GM19025 (cell line): ENCODE measurements at regions not wholly inside any gene's neighbourhood (a gene's known extent, or its start where the extent isn't known, plus 50 kb on each side); places are given as distances from the start of the nearest gene placed in this dataset.
"Not testable (repeated sequence)": the region's sequence is repeated elsewhere in the genome, so short reads cannot be mapped to it uniquely, and the experiment has no call there.

ENCODE experiments used
- ATAC-seq: cut with Tn5 transposase; IDR thresholded peaks from one replicate; pipeline ENCODE4 v1.9.1; 2021; ENCODE audit warnings: mild to moderate bottlenecking, low read depth, moderate library complexity; ENCODE audit not compliant: unreplicated experiment

DNA sequence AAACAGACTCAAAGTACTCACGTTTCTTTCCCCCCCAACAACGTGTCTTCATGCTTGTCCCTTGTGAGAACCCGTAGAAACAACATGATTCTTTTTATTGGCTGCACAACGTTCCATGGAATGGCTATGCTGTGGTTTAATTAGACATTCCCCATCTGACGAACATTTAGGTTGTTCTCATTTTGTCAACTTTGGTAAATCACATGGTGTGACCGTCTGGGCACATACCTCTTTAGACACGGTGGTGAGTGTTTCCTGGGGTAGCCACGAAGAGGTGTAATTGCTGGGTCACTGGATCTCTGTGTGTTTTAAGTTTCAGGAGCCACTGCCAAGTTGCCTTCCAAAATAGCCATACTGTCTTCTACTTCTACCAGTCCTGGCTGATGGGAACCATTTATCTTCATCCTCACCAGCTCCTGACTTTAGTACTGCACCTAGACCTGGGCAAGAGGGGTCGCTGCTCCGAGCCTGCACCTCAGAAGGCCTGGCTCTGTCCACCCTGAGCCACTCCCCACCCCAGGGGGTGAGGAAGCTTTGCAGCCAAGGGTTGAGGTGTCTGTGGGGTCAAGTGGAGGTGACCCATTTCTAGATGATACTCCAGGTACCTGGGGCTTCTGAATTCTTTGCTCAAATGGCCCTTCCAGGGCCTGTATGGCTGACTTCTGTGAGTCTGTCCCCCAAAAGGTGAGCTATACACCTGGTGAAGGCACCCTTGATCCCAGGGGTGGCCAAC is 84.7 kb downstream of the IRX5 start:
- ATAC-seq: no peak

DNA sequence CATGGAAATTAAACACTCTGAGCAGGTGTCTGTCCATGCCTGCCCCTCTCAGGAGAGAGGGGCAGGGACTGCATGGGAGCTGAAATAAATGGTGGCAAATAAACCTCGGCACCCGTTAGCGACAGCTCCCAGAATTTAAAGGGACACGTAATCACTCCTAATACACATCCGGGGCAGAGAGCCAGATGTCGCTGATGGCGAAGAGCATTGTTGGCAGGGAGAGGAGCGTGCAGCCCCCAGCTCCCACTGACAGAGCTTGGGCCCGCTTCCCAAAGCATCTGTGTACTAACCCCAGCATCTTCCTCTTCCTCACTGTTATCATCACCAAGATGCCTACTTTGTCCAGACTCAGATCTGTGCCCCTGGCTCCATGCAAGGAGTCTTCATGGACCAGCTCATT is 85.8 kb downstream of the IRX5 start:
- no peak for ATAC-seq

GRCh38 chr16:55017321-55017720 is 86.7 kb downstream of the IRX5 start:
- no peak for ATAC-seq

GRCh38 chr16:55018881-55019280 is 88.2 kb downstream of the IRX5 start:
- ATAC-seq: no peak

GRCh38 chr16:55019419-55020131 is 88.9 kb downstream of the IRX5 start:
- no peak for ATAC-seq

DNA sequence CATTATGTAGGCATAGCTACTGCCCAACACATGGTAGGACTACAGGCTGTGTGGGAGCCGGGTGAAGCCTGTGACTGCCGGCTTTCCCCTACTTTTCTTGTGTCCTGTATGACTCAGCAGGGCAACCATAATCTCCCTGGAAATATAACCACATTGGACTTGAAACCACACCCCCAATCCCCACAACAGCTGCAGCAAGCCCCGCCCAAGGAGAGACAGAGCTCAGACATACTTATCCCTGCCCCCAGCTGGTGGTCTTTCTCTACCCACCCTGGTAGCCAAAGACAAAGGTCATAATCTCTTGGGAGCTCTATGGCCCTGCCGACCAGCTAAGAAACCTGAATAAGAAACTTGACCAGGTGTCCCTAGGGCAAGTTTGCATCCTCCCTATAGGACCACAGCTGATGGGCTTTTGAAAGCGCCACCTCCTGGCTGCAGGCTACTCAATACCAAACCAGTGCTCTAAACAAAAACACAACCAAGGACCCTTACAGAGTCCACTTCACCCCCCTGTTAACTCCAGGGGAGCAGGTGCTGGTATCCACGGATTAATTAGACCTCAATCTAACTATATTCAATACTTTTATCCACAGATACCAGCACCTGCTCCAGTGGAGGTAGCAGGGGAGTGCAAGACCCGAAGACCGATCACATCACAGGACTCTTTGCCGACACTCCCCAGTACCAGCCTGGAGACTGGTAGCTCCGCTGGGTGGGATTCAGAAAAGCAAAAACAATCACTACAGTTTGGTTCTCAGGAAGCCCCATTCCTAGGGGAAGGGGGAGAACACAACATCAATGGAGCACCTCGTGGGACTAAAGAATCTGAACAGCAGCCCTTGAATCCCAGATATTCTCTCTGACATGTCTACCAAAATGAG is 91.2 kb downstream of the IRX5 start:
- ATAC-seq: no peak

DNA sequence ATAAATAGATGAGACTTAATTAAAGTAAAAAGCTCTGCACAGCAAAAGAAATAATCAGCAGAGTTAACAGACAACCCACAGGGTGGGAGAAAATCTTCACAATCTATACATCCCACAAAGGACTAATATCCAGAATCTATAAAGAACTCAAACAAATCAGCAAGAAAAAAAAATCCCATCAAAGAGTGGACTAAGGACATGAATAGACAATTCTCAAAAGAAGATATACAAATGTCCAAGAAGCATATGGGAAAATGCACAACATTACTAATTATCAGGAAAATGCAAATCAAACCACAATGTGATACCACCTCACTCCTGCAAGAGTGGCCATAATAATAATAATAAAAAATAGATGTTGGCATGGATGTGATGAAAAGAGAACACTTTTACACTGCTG is 96.6 kb downstream of the IRX5 start:
- not testable (repeated sequence) for ATAC-seq

GRCh38 chr16:55029509-55029908 is 98.8 kb downstream of the IRX5 start:
- no peak for ATAC-seq

DNA sequence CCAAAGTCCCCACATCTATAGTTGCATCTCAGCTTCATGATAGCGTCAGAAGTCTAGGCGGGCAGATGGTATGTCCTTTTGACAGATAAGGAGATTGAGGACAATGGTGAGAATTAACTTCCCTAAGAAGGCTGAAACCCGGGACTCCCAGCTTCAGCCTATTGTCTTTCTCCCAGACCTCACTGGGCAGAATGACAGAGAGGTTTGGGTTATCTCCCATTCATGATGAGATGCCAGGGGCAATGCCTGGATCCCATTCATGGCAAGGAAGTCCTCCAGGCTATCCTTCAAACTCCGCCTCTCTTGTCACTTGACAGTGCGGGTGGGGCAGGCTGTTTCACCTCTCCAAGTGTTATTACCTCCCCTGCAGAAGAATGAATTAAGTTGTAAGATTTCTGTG is 100.3 kb downstream of the IRX5 start:
- ATAC-seq: no peak

GRCh38 chr16:55031481-55031880 is 100.8 kb downstream of the IRX5 start:
- no peak for ATAC-seq

DNA sequence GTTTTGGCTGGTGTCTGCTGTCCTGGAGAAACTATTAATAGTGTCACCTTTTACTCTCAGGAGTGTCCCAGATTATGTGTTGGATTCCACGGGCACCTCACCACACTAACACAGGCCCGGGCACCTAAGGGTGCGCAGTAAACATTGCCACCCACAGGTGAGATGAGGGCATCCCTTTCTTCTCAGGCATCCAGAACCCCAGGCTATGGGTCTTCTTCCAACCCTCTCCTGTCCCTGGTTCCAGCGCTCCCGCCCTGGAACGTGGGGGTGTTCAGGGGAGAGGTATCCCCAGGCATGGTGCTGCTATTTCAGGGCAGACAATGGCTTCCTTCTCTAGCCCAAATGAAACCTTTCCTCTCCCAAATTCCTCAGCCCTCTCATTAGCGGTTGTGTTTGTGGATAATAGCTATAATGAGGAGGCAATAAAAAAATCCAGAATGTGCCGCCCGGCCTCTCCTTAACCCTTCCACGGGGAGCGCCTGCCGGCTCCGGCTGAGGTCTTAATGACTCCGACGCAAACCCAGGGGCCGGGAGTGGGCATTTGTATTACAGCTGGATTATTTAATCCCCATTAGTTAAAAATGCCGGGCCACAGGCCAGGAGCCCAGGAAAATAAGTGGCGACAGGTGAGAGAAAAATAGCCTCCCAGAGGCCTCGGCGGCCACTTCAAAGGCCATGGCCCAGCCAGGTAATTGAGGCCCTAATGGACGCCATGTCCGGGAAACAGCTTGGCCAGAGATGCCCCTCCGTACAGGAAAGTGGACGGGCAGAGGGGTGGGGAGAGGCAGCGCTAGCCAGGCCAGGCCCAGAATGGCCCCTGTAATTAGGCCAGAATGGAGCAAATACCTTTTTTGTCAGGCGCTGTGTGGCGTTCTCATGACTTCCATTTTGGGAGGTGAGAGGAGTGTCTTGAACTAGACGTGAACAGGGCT is 102.8 kb downstream of the IRX5 start:
- ATAC-seq: no peak

- ATAC-seq: no peak
Measured at GRCh38 chr16:55035029-55035428, 104.4 kb downstream of the IRX5 start.

GRCh38 chr16:55035956-55036355 is 105.3 kb downstream of the IRX5 start:
- no peak for ATAC-seq

- ATAC-seq: no peak
Measured at GRCh38 chr16:55036371-55036821, 105.7 kb downstream of the IRX5 start.

GRCh38 chr16:55037046-55037445 is 106.4 kb downstream of the IRX5 start:
- ATAC-seq: no peak

GRCh38 chr16:55037966-55038365 is 107.3 kb downstream of the IRX5 start:
- no peak for ATAC-seq

GRCh38 chr16:55039042-55039441 is 108.4 kb downstream of the IRX5 start:
- no peak for ATAC-seq

DNA sequence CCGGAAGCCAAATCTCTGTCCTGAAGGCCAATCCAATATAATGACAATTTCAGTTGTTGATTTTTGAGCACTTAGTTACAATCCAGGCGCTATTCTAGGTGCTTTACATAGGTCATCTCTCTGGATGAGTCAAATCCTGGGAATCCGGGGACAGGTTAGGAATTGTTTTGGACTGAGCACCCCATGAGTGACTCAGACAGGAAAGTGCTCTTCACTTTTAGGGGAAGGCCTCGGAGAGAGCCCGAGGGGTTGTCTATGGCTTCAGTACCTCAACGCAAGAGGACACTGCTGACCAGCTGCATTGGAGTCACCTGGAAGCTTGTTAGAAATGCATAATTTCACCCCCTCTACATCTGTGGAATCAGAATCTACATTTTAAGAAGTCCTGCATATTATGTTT is 108.8 kb downstream of the IRX5 start:
- ATAC-seq: no peak

DNA sequence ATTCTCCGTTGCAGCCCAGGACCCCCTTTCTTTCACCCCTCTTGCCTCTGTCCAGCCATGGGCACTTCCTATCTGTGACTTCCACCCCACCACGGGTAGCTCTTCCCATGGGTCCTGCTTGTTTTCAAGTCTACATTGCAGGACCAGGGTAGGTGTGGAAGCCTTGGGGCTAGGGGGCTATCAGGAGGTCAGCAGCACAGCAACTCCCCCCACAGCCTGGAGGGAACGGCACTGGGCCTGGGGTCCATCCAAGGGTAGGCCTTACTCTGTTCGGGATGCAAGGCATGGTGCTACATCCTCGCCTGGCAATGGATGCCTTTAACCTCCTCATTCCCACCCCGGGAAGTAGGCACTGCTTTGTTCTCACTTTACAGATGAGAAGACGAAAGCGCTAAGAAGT is 109.3 kb downstream of the IRX5 start:
- ATAC-seq: no peak
